Midbrain (tissue), 1 donor: ENCODE measurements at regions not wholly inside any gene's neighbourhood (a gene's known extent, or its start where the extent isn't known, plus 50 kb on each side); places are given as distances from the start of the nearest gene placed in this dataset.

Experiments
- DNase-seq: peaks from one replicate; lab custom pipeline; 2025; lab: John Stamatoyannopoulos, UW

DNA sequence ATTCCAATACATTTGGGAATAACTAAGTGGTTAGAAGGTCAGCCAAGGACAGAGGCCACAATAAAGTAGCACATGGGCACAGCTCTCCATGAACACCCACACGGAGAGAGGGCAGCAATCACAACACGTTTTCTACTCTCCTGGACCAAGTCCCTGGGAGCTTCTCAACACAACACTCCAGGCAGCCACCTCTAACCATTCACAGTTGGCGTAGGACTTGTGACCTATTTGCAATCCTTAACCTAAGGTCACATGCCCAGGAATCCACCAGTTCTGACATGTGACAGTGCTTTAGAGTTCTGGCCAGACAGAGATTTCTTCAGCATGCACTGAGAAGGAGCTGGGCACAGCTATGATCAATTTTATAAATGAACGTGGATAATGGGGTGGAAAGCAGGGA, 280.8 kb downstream of the SHQ1 start:
- DNase-seq, result no peak

DNA sequence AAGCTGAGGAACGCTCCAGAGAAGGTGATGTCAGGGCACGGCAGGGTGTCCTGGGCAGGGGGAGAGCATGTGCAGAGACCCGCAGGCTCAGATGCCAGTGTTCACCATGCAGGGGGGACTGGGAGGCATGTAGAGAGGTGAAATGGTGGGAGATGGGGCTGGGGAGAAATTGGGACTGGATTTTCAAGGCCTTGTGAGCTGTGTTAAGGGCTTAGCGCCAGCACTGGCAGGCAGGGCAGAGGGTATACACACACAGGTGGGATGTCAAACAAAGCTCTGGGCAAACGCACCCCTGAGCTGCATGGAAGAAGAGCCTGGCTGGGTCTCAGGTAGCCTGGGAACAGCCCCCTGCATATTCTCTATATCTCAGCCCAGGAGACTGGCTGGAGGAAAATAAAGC, 282.7 kb downstream of the SHQ1 start:
- no peak for DNase-seq

DNA sequence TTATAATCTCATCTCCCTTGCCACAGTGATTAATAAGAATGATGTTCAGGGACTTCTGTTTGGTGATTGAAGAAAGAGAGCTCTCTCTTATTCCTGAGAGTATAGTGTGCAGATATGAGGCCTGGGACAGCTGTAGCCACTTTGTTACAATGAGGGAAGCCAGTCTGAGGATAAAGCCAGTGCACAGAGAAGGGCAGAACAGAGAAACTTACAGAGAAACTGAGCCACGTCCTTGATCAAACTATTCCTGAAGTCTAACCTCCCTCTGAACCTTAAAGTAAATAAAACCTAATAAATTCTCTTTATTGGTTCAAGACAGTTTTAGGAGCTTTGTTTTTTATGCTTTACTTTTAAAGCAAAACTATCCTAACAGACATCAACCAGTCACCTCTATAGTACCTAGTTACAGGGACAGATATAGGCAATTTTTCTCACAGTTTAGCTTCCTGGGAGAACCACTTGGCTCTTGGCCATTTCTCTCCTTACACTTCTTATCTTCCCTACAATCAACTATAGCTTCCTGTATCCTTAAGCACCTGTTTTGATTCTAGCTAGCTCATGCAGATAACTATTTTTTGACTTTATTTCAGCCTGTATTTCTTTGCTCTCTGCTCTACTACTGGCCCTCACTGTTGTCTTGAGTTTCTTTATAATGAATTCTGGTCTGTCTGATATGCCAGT, 284.4 kb downstream of the SHQ1 start:
- no peak for DNase-seq

DNA sequence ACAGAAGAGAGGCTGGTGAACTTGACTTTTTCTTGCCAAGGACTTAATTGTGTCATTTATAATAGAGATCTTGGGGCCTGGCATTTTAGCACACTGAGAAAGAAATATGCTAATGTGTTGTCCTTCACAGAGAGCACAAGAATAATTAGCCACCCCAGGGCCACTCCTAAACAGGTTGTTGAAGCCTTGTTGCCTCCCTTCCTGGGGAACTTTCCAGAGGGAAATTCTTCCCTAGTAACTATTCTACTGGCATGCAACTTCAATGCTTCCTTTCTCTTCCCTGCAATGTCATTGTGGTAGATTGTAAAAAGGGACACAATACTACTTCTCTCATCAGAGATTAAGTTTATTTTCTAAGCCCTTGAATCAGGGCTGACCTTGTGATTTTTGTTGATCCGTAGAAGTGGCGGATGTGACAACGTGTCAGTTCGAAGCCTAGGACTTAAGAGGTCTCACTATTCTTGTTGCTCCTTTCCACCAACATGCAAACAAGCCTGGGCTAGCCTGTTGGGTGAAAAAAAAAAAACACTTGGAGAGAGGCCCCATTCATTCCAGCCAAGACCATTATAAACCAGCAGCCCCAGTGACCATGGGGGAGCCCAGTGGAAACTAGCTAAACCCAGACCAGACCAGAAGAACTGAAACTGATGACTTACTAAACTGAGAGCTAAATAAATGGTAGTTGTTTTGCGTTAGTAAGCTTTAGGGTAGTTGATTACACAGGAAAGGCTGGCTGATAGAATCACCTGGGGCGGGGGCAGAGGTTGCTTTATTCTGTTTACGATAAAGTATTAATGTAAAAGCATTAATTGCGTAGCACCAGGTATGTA, 287.2 kb downstream of the SHQ1 start:
- DNase-seq, result peak; percentile 58

DNA sequence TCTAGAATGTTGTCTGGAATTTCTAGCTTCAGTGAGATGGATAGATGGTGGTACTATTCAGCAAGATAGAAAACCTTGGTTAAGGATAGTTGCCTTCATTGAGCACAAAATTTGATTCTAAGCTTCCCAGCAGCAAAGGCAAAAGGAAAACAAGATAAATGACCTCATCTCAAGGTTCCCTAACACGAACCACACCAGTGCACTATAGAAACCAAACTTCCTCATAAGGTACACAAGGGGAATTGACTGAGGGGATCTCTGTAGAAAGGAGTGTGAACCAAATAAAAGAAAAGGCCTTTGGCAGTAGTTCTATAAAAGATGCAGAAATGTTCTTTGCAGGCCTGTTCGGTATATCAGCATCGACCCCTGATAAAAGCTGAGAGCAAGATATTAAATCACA, 288.9 kb downstream of the SHQ1 start:
- no peak for DNase-seq

DNA sequence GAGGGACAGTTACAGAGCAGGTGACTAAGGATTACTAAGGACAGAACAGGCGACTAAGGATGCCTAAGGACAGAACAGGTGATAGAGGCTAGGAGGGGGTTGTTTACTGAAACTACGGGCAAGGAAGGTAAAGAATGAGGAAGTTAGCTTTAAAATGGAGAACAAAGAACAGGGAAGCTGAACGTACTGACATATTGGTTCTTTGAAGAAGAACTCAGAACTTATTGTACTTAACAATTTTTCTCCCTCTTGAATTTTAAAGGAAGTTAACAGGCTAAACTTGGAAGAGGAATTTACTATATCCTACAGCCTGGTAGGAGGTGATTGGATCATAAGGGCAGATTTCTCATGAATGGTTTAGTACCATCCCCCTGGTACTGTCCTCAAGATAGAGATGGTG, 290.2 kb downstream of the SHQ1 start:
- no peak for DNase-seq

DNA sequence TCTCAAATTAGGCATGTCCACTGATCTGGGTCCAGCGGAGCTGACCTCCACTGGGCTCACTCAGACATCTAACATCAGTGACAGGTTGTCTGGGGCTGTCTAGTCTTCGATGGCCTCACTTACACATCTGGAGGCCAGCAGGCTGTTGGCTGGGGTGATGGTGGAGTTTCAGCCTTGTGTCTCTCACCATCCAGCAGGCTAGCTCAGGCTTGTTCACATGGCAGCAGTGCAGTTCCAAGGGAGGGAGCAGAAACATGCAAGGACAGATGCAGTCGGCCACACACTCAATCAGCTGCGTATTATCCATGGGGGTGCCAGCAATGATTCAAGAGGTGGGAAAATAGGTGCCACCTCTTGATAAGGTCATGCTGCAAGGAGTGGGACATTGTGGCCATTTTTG, 292.5 kb downstream of the SHQ1 start:
- DNase-seq, result no peak

DNA sequence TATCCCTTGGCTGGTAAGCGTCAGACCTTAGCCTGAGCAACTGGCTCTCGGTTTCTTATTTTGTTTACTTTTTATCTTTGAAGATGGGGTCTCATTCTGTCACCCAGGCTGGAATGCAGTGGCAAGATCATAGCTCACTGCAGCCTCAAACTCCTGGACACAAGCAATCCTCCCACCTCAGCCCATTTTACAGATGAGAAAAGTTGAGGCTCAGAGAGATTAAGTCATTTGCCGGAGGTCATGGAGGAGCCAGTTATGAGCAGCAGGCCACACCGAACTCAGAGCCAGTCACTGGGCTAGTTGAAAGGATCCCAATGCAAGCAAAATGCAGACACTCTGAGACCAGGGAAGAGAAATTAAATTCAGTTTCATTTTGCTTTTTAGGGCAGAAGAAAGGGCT, 293.6 kb downstream of the SHQ1 start:
- no peak for DNase-seq

DNA sequence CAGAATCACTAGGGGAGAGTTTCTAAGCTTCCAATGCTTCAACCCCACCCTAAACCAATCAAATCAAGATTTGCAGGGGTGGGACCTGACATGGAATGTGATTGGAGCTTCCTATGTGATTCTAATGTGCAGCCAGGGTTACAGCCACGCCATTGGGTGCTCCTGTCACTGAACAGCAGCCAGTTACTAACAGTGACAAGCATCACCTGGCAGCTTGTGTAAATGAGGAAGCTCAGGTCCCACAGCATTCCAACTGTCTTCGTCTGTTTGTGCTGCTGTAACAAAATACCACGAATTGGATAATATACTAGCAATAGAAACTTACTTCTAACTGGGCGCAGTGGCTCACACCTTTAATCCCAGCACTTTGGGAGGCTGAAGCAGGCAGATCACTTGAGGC, 294.9 kb downstream of the SHQ1 start:
- DNase-seq, result no peak

DNA sequence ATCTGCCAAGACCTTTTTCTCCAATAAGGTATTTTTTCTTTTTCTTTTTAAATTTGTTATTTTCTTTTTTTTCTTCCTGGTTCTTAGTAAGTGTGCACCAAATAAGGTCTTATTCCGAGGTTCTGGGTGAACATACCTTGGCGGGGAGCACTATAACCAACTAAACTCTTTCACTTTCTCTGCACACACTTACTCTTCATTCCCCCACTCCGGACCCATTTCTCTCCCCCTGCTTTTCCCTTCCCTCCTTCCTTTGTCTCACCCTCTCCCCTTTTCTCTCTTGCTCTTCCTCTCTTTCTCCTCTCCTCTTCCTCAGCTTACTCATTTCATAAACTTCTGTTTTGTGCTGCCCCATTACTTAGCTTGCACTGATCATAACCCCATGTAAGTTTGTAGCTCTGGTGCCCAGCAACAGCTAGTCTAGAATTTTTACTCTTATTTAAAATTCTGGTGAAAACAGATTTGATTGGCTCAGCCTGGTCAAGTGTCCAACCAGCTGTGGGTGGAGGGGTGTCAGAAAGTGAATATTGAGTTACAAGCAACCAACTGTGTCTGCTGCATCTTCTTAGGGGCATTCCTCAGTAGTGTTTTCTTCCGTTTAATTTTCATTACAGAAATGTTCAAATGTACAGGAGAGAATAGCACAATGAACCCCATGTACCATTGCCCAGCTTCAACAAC, 297.5 kb downstream of the SHQ1 start:
- no peak for DNase-seq

DNA sequence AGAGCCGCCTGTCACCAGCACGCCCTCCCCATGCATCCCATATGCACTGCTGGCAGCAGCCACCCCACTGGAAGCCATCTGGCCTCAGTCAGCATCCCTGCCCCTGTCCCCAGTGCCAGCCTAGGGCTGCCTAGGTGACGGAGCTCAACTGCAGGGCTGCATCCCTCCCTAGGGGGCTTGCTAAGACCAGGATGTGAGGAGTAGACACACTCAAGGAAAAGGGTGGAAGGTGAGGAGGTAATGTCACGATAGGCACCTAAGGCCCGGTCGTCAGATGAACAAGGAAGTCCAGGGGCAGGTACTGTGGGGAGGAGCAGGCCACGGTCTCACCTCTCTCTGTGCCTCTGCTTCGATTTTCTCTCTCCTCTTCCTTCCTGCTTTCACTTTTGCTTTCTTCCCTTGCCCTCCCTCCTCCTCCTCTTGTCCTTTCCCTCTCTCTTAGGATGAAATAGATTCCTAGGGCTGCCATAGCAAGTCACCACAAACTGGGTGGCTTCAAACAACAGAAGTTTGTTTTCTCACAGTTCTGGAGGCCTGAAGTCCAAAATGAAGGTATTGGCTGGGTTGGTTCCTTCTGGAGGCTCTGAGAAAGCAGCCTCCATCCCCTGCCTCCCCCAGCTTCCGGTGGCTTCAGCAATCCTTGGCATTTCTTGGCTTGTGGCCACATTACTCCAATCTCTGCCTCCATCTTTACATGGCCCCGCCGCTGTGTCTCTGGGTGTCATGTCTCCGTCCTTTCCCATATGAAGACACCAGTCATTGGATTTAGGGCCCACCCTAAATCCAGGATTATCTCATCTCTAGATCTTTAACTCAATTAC, 298.3 kb downstream of the SHQ1 start:
- no peak for DNase-seq

DNA sequence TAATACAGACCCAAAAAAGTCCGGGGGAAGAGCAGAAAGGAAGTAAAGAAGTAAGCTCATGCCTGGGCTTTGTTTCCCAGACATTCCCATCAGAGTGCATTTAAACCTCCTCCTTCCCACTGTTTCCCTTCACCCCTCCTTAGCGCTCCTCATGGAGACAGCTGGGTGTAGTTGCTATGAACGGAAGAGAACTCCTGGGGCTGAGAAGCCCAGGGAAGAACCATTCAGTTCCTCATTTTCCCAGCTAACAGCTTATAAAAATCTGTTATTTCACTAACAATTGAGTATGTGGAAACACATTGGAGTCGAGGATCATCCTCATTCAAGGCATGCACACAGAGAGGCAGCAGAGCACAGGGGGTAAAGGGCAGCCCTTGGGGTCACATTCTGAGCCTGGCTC, 299.3 kb downstream of the SHQ1 start:
- DNase-seq, result no peak

DNA sequence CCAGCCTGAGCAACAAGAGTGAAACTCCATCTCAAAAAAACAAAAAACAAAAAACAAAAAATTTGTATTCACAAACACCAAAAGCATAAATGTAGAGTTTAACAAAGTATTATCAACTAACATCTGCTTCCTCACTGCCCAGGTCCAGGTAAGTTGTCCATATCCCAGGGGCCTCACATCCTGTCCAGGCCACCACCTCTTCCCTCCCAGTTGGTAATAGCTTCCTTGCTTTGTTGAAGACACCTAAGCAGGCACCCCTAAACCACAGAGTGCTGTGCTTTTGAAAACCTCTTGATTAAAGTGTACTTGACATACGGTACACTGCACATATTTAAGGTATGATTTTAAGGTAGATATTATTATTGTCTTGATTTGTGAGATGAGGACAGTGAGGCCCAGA, 299.8 kb downstream of the SHQ1 start:
- DNase-seq, result no peak

DNA sequence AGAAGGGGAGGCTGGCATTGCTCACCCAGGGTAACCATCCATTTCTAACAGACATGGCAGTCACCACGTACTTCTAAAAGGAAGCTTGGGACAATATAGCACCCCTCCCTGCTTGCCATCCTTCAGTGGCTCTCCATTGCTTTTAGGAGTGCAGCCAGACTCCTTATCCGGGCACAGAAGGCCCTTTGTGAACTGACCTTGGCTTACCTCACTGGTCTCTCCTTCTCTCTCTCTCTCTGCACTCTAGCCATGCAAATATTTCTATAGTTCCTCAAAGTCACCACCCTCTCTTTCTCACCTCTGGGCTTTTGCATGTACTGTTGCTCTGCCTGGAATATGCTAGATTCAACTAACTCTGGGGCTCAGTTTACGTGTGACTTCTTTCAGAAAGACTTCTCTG, 301.1 kb downstream of the SHQ1 start:
- no peak for DNase-seq

DNA sequence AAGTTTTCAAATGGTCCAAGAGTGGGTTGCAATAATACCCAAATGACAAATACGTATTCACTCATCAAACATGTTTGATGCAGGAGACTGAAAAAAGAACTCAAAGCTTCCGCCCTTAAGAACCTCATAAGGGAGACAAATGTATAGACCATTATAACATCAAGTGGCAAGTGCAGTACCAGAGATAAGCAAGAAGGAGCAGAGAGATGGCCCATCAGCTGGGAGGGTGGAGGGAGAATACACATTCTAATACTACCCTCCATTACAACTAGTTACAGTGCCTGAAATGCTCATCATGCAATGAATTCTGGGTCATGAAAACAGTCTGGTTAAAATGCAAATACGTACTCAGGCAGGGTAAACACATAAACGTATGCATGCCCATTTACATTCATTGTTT, 304.0 kb downstream of the SHQ1 start:
- no peak for DNase-seq

DNA sequence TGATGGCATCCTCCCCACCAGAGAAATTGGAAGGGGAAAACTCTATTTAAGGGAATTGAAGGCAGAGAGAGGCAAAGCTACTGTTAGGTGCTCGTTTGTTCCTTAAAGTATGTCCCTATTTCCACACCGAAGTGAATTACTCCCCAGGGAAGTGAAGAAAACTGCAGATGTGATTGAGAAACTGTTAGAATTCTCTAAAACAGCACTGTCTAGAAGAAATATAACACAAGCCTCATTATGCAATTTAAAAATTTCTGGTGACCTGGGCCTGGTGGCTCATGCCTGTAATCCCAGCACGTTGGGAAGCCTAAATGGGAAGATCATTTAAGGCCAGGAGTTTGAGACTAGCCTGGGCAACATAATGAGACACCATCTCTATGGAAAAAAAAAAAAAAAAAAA, 305.0 kb downstream of the SHQ1 start:
- DNase-seq, result no peak

DNA sequence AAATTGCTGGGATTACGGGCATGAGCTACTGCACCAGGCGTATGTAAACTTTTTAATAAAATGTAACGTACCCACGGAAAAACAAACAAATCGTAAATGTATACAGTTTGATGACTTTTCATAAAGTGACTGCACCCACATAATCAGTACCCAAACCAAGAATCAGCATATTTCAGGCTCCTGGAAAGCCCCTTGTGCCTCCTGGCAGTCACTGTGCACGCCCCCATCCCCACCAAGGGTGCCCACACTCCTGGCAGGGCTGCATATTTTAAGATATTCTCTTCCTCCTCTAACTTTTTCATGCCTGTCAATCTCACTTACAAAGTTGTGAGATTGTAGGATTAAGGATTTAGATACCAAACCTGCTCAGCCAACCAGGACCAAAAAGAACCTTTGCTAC, 305.5 kb downstream of the SHQ1 start:
- DNase-seq, result no peak

DNA sequence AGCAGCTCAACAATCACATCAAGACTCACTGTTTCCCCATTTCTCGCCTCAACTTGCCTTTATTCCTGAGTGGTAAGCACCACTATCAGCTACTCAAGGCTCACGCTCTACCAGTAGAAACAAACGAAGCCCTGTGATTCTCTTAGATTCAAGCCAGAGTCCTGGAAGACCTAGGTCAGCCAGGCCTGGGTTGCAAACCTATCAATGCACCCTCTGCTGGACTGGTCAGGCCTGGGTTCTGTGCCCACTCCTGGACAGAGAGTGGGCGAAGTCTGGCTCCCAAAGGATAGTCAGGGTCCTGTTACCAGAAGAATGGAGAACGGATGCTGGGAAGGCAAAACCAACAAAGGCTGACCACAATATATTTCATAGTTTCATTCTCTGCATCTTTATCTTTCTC, 308.4 kb downstream of the SHQ1 start:
- no peak for DNase-seq

DNA sequence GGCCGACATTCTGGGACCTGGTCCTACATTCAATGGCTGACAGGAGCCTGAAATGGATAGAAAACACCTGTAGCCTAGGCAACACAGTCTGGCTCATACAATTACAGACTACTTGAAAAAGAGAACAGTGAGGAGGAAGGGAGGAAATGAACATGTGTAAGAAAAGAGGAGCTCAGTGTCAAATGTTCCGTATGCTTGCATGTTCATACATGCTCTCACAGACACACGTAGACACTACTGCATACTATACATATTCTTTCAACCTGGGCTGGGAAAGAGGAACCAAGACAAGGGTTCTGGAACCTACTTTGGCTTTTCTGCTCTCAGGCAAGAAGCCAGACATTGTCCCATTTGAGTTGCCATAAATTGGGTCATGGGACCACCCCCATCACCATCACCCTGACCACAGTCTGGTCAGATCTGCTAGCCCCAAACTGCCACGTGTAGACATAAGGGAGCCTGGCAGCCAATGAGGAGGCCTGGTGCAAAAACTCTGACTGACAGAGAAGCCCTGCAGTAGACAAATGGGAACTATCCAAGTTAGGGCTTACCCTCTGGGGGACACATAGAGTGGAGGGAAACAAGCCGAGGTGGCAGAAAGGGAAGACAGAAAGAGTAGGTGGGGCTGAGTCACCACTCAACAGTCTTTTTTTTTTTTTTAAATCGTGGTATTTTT, 310.0 kb downstream of the SHQ1 start:
- DNase-seq, result no peak

DNA sequence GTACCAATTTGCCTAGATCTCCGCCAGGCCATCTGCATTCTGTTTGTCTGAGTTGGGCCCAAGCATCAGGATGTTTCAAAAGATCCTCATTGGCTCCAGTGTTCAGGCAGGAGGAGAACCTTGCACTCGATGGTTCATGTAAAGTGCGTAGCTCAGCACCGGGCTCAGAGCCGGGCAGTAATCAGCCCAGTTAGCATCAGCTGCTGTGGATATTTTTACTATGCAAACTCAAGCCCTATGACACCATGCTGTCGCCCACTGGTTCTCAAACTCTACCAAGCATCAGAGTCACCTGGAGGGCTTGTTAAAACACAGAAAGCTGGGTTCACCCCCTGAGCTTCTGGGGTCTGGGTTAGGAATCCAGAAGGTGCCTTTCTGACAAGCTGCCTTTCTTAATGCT, 310.8 kb downstream of the SHQ1 start:
- DNase-seq, result no peak

DNA sequence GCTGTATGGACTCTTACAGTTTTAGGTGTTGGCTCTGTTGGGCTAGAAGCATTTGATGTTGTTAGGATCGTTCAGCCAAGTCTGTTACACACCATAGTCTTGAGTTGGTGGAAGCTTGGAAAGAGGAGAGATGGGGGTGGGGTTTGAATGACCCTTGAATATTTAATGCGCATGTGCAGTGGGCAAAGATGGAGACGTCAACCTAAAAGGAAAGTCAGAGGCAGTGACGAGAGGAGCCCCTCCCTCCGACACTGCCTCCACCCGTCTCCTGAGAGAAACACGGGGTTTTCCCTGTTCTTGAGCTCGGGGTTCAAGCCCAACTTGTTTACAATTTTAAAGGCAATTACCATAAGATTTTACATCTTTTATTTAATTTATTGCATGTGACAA, 311.4 kb downstream of the SHQ1 start:
- no peak for DNase-seq
